B cell (primary cell): ENCODE measurements at regions not wholly inside any gene's neighbourhood (a gene's known extent, or its start where the extent isn't known, plus 50 kb on each side); places are given as distances from the start of the nearest gene placed in this dataset.

Experiments used
- CTCF ChIP-seq: fragments of 200-600 bp; IDR thresholded peaks from one replicate; pipeline ENCODE4 v1.8.0; 2022; ENCODE audit warnings: antibody characterized with exemption, mild to moderate bottlenecking
- EZH2 ChIP-seq: IDR thresholded peaks from 2 replicates; pipeline ENCODE4 v1.6.1; 2012; ENCODE audit warnings: borderline replicate concordance, low read depth, mild to moderate bottlenecking, moderate library complexity, low read length; ENCODE audit not compliant: insufficient read depth, poor library complexity, severe bottlenecking

GRCh38 chr5:8870349-8870958, 675.4 kb downstream of the SEMA5A start:
- TF ChIP-seq CTCF (no peak), EZH2 (no peak)
